Natural killer cell (primary cell): ENCODE measurements at regions not wholly inside any gene's neighbourhood (a gene's known extent, or its start where the extent isn't known, plus 50 kb on each side); places are given as distances from the start of the nearest gene placed in this dataset.

Source experiments
- ATAC-seq, 3 donors: fragments of 150-1000 bp in 2 of 3; fragments of 200-7000 bp in 1 of 3; cut with Tn5 transposase; 1 replicate in 1 of 3; 2 replicates in 2 of 3; pipeline ENCODE4 v1.10.0; 2021; ENCODE audit warnings: mild to moderate bottlenecking in 2 of 3, moderate library complexity in 2 of 3
- DNase-seq, 2 donors: peaks; one replicate each; pipeline versions ENCODE4 v3.0.0 to v3.0.0-alpha.2; 2013 to 2021; ENCODE audit warnings: mixed read lengths in 1 of 2
- H3K27ac ChIP-seq: one replicate; pipeline ENCODE4 v1.5.1; 2013; ENCODE audit warnings: mild to moderate bottlenecking, low read length
- H3K27me3 ChIP-seq: one replicate; pipeline ENCODE4 v1.6.1; 2013; ENCODE audit warnings: low read length; ENCODE audit not compliant: control insufficient read depth, insufficient read depth
- H3K36me3 ChIP-seq: one replicate; pipeline ENCODE4 v1.6.1; 2013; ENCODE audit warnings: low read length; ENCODE audit not compliant: control insufficient read depth, insufficient read depth
- H3K4me1 ChIP-seq: one replicate; pipeline ENCODE4 v1.6.1; 2013; ENCODE audit warnings: low read length; ENCODE audit not compliant: control insufficient read depth, insufficient read depth
- H3K4me3 ChIP-seq: one replicate; pipeline ENCODE4 v1.5.1; 2013; ENCODE audit warnings: low read length
- H3K9me3 ChIP-seq: one replicate; pipeline ENCODE4 v1.6.1; 2013; ENCODE audit warnings: low read length; ENCODE audit not compliant: control insufficient read depth, insufficient read depth
- H3K27ac Mint-ChIP-seq, 2 donors: one replicate each; pipeline ENCODE4 v1.8.0; 2022; ENCODE audit warnings: mild to moderate bottlenecking in 2 of 2, mixed read lengths in 2 of 2, moderate library complexity in 1 of 2
- H3K27me3 Mint-ChIP-seq, 2 donors: one replicate each; pipeline ENCODE4 v1.8.0; 2022; ENCODE audit warnings: low read depth in 2 of 2, mixed read lengths in 2 of 2
- H3K36me3 Mint-ChIP-seq: one replicate; pipeline ENCODE4 v1.8.0; 2022; ENCODE audit warnings: mixed read lengths
- H3K4me1 Mint-ChIP-seq, 2 donors: one replicate each; pipeline ENCODE4 v1.8.0; 2022; ENCODE audit warnings: mixed read lengths in 2 of 2
- H3K4me3 Mint-ChIP-seq: one replicate; pipeline ENCODE4 v1.8.0; 2022; ENCODE audit warnings: mild to moderate bottlenecking, moderate library complexity, mixed read lengths
- H3K9me3 Mint-ChIP-seq, 2 donors: one replicate each; pipeline ENCODE4 v1.8.0; 2022; ENCODE audit warnings: mixed read lengths in 2 of 2
- CTCF ChIP-seq: fragments of 200-600 bp; IDR thresholded peaks from one replicate; pipeline ENCODE4 v1.8.0; 2022; ENCODE audit warnings: antibody characterized with exemption
- WGBS: methylation state at CpG from one replicate; pipeline ENCODE4 v1.1.7; 2013; ENCODE audit warnings: missing lambda C conversion rate; ENCODE audit not compliant: insufficient coverage; 5-methylcytosine and 5-hydroxymethylcytosine counted together
- intact Hi-C: fragments of 100-400 bp; cut with micrococcal nuclease; formaldehyde crosslinking; loops from one replicate; pipeline ENCODE4 v1.14.2; 2022

GRCh38 chr6:164167873-164168405, 753.4 kb downstream of the QKI start:
- WGBS = 87% methylated on average over 8 of the region's 8 CpGs
- Mint-ChIP-seq H3K27me3 (peaks cover 0 to 8% of the 10 kb centered on the region in 2 donors), H3K36me3 (no peaks in the 10 kb centered on the region), H3K9me3 (no peaks in the 10 kb centered on the region), H3K4me3 (no peak overlapping the region), H3K27ac (no peak overlapping the region), H3K4me1 (no peaks in the 10 kb centered on the region)
- H3K27ac ChIP-seq = no peak overlapping the region
- no peak overlapping the region for H3K4me3 ChIP-seq
- no peak for DNase-seq
- no peaks in the 10 kb centered on the region for H3K36me3 ChIP-seq
- ATAC-seq = no peak
- no peaks in the 10 kb centered on the region for H3K4me1 ChIP-seq
- intact Hi-C loops = no loop called here
- H3K27me3 ChIP-seq = no peaks in the 10 kb centered on the region
- H3K9me3 ChIP-seq = no peaks in the 10 kb centered on the region
- no peak for TF ChIP-seq CTCF

GRCh38 chr6:164166996-164167395, 752.5 kb downstream of the QKI start:
- no peaks in the 10 kb centered on the region for H3K4me1 Mint-ChIP-seq
- H3K4me3 Mint-ChIP-seq = no peak overlapping the region
- peaks cover 0 to 12% of the 10 kb centered on the region in 2 donors for H3K27me3 Mint-ChIP-seq
- DNase-seq (no peak), ATAC-seq (no peak)
- H3K27ac ChIP-seq = no peak overlapping the region
- 89% methylated on average over 5 of the region's 5 CpGs for WGBS
- no peaks in the 10 kb centered on the region for H3K36me3 ChIP-seq
- H3K27me3 ChIP-seq = no peaks in the 10 kb centered on the region
- no peaks in the 10 kb centered on the region for H3K9me3 Mint-ChIP-seq
- TF ChIP-seq CTCF = no peak
- H3K9me3 ChIP-seq = no peaks in the 10 kb centered on the region
- no peak overlapping the region for H3K27ac Mint-ChIP-seq
- intact Hi-C loops = no loop called here
- no peak overlapping the region for H3K4me3 ChIP-seq
- H3K36me3 Mint-ChIP-seq = no peaks in the 10 kb centered on the region
- H3K4me1 ChIP-seq = no peaks in the 10 kb centered on the region

DNA sequence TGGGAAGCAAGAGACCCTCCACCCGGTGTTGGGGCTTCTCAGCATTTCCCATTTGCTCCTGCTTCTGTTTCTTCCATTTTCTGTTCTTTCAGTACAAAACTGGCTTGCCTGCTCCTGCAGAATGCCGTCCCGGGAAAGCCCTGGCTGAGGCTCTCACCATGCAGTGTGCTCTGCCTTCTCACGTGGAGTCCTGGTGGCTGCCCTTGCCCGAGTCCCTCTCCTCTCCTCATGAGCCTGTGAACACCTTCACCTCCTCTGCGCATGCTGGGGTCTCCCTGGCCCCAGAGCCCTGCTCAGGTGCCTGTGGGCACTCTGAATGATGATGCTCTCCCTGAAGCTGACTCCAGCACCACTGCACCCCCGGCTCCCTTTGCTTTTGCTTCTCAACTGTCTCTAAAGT, 752.0 kb downstream of the QKI start:
- H3K4me1 Mint-ChIP-seq = no peaks in the 10 kb centered on the region

More for the DNA sequence above, 752.0 kb downstream of the QKI start:
- no peak overlapping the region for H3K27ac ChIP-seq
- peaks cover 0 to 17% of the 10 kb centered on the region in 2 donors for H3K27me3 Mint-ChIP-seq
- no peaks in the 10 kb centered on the region for H3K4me1 ChIP-seq
- DNase-seq = no peak
- no peak for ATAC-seq
- H3K9me3 ChIP-seq = no peaks in the 10 kb centered on the region
- TF ChIP-seq CTCF = no peak
- WGBS = 75% methylated on average over 7 of the region's 7 CpGs
- no peak overlapping the region for H3K4me3 ChIP-seq
- H3K27me3 ChIP-seq = no peaks in the 10 kb centered on the region
- H3K4me3 Mint-ChIP-seq = no peak overlapping the region
- intact Hi-C loops = no loop called here
- H3K27ac Mint-ChIP-seq = no peak overlapping the region
- H3K9me3 Mint-ChIP-seq = no peaks in the 10 kb centered on the region
- no peaks in the 10 kb centered on the region for H3K36me3 Mint-ChIP-seq
- H3K36me3 ChIP-seq = no peaks in the 10 kb centered on the region
